Endothelial cell of umbilical vein (primary cell): ENCODE measurements at regions not wholly inside any gene's neighbourhood (a gene's known extent, or its start where the extent isn't known, plus 50 kb on each side); places are given as distances from the start of the nearest gene placed in this dataset.

Source experiments
- BruUV-seq: library from RNA; stranded (reverse); fragments of 400-500 nt; replicated peaks from 2 replicates; lab custom pipeline; 2021; lab: Mats Ljungman, UMichigan
- CTCF ChIA-PET: fragments of 300-600, 350-600 bp; sonication (Branson Sonifier 250); formaldehyde crosslinking; loops from one replicate; lab custom pipeline; 2021; ENCODE audit warnings: antibody characterized with exemption, inconsistent platforms; lab: Charles Lee
- POLR2A ChIA-PET: fragments of 300-600, 350-600 bp; sonication (Branson Sonifier 250); formaldehyde crosslinking; loops from one replicate; lab custom pipeline; 2021; ENCODE audit warnings: antibody characterized with exemption, inconsistent platforms; lab: Charles Lee
- DNase-seq: peaks from one replicate; pipeline ENCODE4 v3.0.0-alpha.2; 2011; ENCODE audit warnings: low read depth, low spot score
- FAIRE-seq: peaks from 2 replicates; lab custom pipeline; 2011; peaks lifted over from hg19 to GRCh38; lab: Jason Lieb, UNC
- H2AFZ ChIP-seq: 2 replicates; pipeline ENCODE4 v1.6.0; 2012; ENCODE audit warnings: low read depth, low read length, control low read depth, inconsistent platforms
- H3K27ac ChIP-seq: 2 replicates; pipeline ENCODE4 v1.5.1; 2011; ENCODE audit warnings: low read depth, mild to moderate bottlenecking, control low read depth, low read length, moderate library complexity; ENCODE audit not compliant: insufficient read depth
- H3K27me3 ChIP-seq, 2 experiments: 2 replicates each; pipeline versions ENCODE4 v1.6.0 to v1.6.1; 2011; ENCODE audit warnings: low read length in 2 of 2, mixed read lengths in 1 of 2; ENCODE audit not compliant: control insufficient read depth in 2 of 2, insufficient read depth in 2 of 2
- H3K36me3 ChIP-seq, 2 experiments: 2 replicates in 1 of 2; 3 replicates in 1 of 2; pipeline ENCODE4 v1.5.1; 2011; ENCODE audit warnings: low read length in 2 of 2, mild to moderate bottlenecking in 1 of 2, moderate library complexity in 1 of 2; ENCODE audit not compliant: control insufficient read depth in 2 of 2, insufficient read depth in 2 of 2; ENCODE audit errors: extremely low read depth in 1 of 2
- H3K4me1 ChIP-seq: 3 replicates; pipeline ENCODE4 v1.5.1; 2011; ENCODE audit warnings: mild to moderate bottlenecking, low read length; ENCODE audit not compliant: control insufficient read depth, insufficient read depth; ENCODE audit errors: extremely low read depth
- H3K4me2 ChIP-seq: 2 replicates; pipeline ENCODE4 v1.6.1; 2011; ENCODE audit warnings: low read length, control low read depth, mixed read lengths; ENCODE audit not compliant: insufficient read depth
- H3K4me3 ChIP-seq, 3 experiments: fragments of 200-600 bp in 1 of 3; sonication (generic), shearing (Covaris generic) in 1 of 3; replicated peaks in 1 of 3; 2 replicates each; pipeline ENCODE4 v1.5.1; 2011 to 2016; ENCODE audit warnings: control low read depth in 3 of 3, low read length in 3 of 3, mild to moderate bottlenecking in 2 of 3, inconsistent platforms in 1 of 3, low read depth in 1 of 3, moderate library complexity in 1 of 3; ENCODE audit not compliant: insufficient read depth in 1 of 3
- H3K79me2 ChIP-seq: 2 replicates; pipeline ENCODE4 v1.6.0; 2012; ENCODE audit warnings: low read length, inconsistent platforms; ENCODE audit not compliant: control insufficient read depth, insufficient read depth
- H3K9ac ChIP-seq: replicated peaks from 2 replicates; pipeline ENCODE3; 2011; ENCODE audit warnings: low read length, control low read depth; ENCODE audit not compliant: insufficient read depth; ENCODE audit errors: extremely low read depth
- H3K9me1 ChIP-seq: replicated peaks from 3 replicates; pipeline ENCODE4 v1.6.0; 2011; ENCODE audit warnings: mild to moderate bottlenecking, low read length; ENCODE audit not compliant: control insufficient read depth, insufficient read depth; ENCODE audit errors: extremely low read depth
- H3K9me3 ChIP-seq: replicated peaks from 2 replicates; pipeline ENCODE4 v1.5.1; 2012; ENCODE audit warnings: low read length, inconsistent platforms; ENCODE audit not compliant: control insufficient read depth, insufficient read depth
- H4K20me1 ChIP-seq: replicated peaks from 2 replicates; pipeline ENCODE3; 2011; ENCODE audit warnings: mild to moderate bottlenecking, low read length; ENCODE audit not compliant: control insufficient read depth, insufficient read depth; ENCODE audit errors: extremely low read depth
- FOS ChIP-seq: IDR thresholded peaks from 2 replicates; pipeline ENCODE4 v1.6.1; 2011; ENCODE audit warnings: mild to moderate bottlenecking, low read length, moderate library complexity, borderline replicate concordance; ENCODE audit not compliant: insufficient read depth
- GATA2 ChIP-seq: IDR thresholded peaks from 2 replicates; pipeline ENCODE4 v1.7.0; 2011; ENCODE audit warnings: low read depth, mild to moderate bottlenecking, moderate library complexity, mixed read lengths, low read length; ENCODE audit not compliant: insufficient read length, insufficient read depth
- JUN ChIP-seq: IDR thresholded peaks from 2 replicates; pipeline ENCODE4 v1.6.1; 2011; ENCODE audit warnings: borderline replicate concordance, low read depth; ENCODE audit not compliant: insufficient read length, insufficient read depth
- MYC ChIP-seq: IDR thresholded peaks from one replicate; pipeline ENCODE4 v1.6.1; 2011; ENCODE audit warnings: mild to moderate bottlenecking, low read depth, low read length
- POLR2A ChIP-seq: IDR thresholded peaks from 2 replicates; pipeline ENCODE4 v1.6.1; 2012; ENCODE audit warnings: low read depth, mild to moderate bottlenecking, control low read depth, low read length
- POLR2AphosphoS5 ChIP-seq: IDR thresholded peaks from 2 replicates; pipeline ENCODE4 v1.6.1; 2012; ENCODE audit warnings: low read depth, mild to moderate bottlenecking, control low read depth, low read length, moderate library complexity; ENCODE audit not compliant: insufficient read depth
- dilution Hi-C: fragments of 300-500 bp; cut with MboI; formaldehyde crosslinking; loops from one replicate; pipeline ENCODE4 v1.15.0; 2019; ENCODE audit warnings: low sequenced_read_pairs; ENCODE audit not compliant: extremely low pct_ligation_motif_present
- intact Hi-C: fragments of 100-400 bp; cut with micrococcal nuclease; formaldehyde crosslinking; loops from one replicate; pipeline ENCODE4 v1.10.0; 2022
- TF ChIP-seq, protein P1 (sequence below), 2 donors: IDR thresholded peaks; 1 replicate in 1 of 2; 2 replicates in 1 of 2; pipeline ENCODE4 v1.5.1; 2011; ENCODE audit warnings: low read length in 2 of 2, mild to moderate bottlenecking in 2 of 2, moderate library complexity in 2 of 2, control low read depth in 1 of 2, inconsistent platforms in 1 of 2, low read depth in 1 of 2; ENCODE audit not compliant: insufficient read depth in 1 of 2; ENCODE audit errors: extremely low read depth in 1 of 2

DNA sequence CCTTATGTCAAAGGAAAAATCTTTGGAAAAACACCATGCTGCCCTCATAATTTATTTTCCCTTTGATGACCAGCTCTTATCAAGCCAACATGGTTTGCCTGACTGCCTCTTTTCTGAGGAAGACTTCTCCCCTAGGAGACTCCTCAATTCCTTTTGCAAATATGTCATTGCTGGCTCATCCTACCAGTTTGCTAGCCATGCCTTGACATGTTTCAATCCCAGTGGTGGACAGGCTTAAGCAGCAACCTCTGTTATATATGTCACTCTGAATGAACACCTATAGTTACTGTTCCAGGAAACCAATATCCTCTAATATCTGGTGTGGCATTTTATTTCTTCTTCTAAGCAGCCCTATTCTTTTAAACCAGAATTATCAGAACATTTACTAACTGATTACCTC lies 615.8 kb downstream of the HTR1A start:
- ChIA-PET POLR2A (no interaction called here), CTCF (no interaction called here)
- no peak overlapping the region for H3K4me3 ChIP-seq
- H3K9me1 ChIP-seq, result no peaks in the 10 kb centered on the region
- no peak overlapping the region for H3K27ac ChIP-seq
- no peaks in the 10 kb centered on the region for H3K79me2 ChIP-seq
- TF ChIP-seq POLR2AphosphoS5 (no peak), FOS (no peak), POLR2A (no peak), MYC (no peak), JUN (no peak)
- TF ChIP-seq, protein P1, sequence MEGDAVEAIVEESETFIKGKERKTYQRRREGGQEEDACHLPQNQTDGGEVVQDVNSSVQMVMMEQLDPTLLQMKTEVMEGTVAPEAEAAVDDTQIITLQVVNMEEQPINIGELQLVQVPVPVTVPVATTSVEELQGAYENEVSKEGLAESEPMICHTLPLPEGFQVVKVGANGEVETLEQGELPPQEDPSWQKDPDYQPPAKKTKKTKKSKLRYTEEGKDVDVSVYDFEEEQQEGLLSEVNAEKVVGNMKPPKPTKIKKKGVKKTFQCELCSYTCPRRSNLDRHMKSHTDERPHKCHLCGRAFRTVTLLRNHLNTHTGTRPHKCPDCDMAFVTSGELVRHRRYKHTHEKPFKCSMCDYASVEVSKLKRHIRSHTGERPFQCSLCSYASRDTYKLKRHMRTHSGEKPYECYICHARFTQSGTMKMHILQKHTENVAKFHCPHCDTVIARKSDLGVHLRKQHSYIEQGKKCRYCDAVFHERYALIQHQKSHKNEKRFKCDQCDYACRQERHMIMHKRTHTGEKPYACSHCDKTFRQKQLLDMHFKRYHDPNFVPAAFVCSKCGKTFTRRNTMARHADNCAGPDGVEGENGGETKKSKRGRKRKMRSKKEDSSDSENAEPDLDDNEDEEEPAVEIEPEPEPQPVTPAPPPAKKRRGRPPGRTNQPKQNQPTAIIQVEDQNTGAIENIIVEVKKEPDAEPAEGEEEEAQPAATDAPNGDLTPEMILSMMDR (IDR thresholded peaks at IDR 0.05; ENCODE audit: extremely low read depth in 1 of 2, insufficient read depth in 1 of 2, low read depth in 1 of 2, low read length in 2 of 2), result no peak
- H3K27me3 ChIP-seq, result no peaks in the 10 kb centered on the region
- dilution Hi-C loops (no loop called here), intact Hi-C loops (no loop called here)
- H3K9ac ChIP-seq, result no peak overlapping the region
- FAIRE-seq, result no peak
- no peaks in the 10 kb centered on the region for H3K36me3 ChIP-seq
- no peaks in the 10 kb centered on the region for H3K4me1 ChIP-seq
- H2AFZ ChIP-seq, result no peak overlapping the region
- BruUV-seq, result no TSS peak
- no peaks in the 10 kb centered on the region for H4K20me1 ChIP-seq
- H3K4me2 ChIP-seq, result no peak overlapping the region
- DNase-seq, result no peak
- H3K9me3 ChIP-seq, result no peaks in the 10 kb centered on the region

DNA sequence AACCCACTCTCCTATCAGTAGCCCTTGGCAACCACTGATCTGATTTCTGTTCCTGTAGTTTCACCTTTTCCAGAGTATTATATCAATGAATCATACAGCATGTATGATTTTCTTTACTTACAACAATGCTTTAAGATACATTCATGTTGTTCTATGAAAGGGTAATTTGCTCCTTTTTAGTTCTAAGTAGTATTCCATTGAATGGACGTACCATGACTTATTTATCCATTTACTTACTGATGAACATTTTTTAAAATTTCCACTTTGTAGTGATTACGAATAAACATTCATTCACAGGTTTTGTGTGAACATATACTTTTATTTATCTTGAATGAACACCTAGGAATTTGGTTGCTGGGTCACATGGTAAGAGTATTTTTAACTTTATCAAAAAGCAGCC lies 620.8 kb downstream of the HTR1A start:
- Histone ChIP-seq H3K27ac (no peak overlapping the region), H3K4me2 (no peak overlapping the region), H3K9me1 (no peaks in the 10 kb centered on the region), H3K27me3 (no peaks in the 10 kb centered on the region), H3K4me3 (no peak overlapping the region), H2AFZ (no peak overlapping the region), H3K9ac (no peak overlapping the region), H3K36me3 (no peaks in the 10 kb centered on the region), H3K4me1 (no peaks in the 10 kb centered on the region), H4K20me1 (no peaks in the 10 kb centered on the region), H3K79me2 (no peaks in the 10 kb centered on the region), H3K9me3 (no peaks in the 10 kb centered on the region)
- intact Hi-C loops, result no loop called here
- ChIA-PET POLR2A (no interaction called here), CTCF (no interaction called here)
- no TSS peak for BruUV-seq
- TF ChIP-seq, protein P1 (IDR thresholded peaks at IDR 0.05; ENCODE audit: extremely low read depth in 1 of 2, insufficient read depth in 1 of 2, low read depth in 1 of 2, low read length in 2 of 2), result no peak
- TF ChIP-seq FOS, result no peak
- no peak for TF ChIP-seq POLR2AphosphoS5
- TF ChIP-seq JUN, result no peak
- TF ChIP-seq GATA2, result no peak
- TF ChIP-seq MYC, result no peak
- DNase-seq (no peak), FAIRE-seq (no peak)
- dilution Hi-C loops, result no loop called here
